Activated T-cell treated with anti-CD3 and anti-CD28 coated beads, Interleukin-2, amount 50 U/mL, for 72 hours (primary cell): ENCODE measurements at regions not wholly inside any gene's neighbourhood (a gene's known extent, or its start where the extent isn't known, plus 50 kb on each side); places are given as distances from the start of the nearest gene placed in this dataset.
"Not testable (repeated sequence)": the region's sequence is repeated elsewhere in the genome, so short reads cannot be mapped to it uniquely, and the experiment has no call there.

Experiments used
- ATAC-seq, 2 donors: fragments of 150-1000 bp; cut with Tn5 transposase; replicated peaks in 1 of 2; 2 replicates each; pipeline ENCODE4 v1.10.0; 2021; ENCODE audit warnings: moderate library complexity in 2 of 2, mild to moderate bottlenecking in 1 of 2
- DNase-seq, 2 donors: peaks; one replicate each; pipeline ENCODE4 v3.0.0; 2021 to 2022; ENCODE audit warnings: mixed read lengths in 1 of 2
- H3K27ac Mint-ChIP-seq: one replicate; pipeline ENCODE4 v1.8.0; 2022; ENCODE audit warnings: mild to moderate bottlenecking, moderate library complexity, mixed read lengths
- H3K27me3 Mint-ChIP-seq: one replicate; pipeline ENCODE4 v1.8.0; 2022; ENCODE audit warnings: low read depth, mixed read lengths
- H3K36me3 Mint-ChIP-seq, 2 donors: one replicate each; pipeline ENCODE4 v1.8.0; 2022; ENCODE audit warnings: mixed read lengths in 2 of 2, mild to moderate bottlenecking in 1 of 2; ENCODE audit not compliant: insufficient read depth in 2 of 2
- H3K4me1 Mint-ChIP-seq: one replicate; pipeline ENCODE4 v1.8.0; 2022; ENCODE audit warnings: low read depth, mixed read lengths
- H3K4me3 Mint-ChIP-seq, 2 donors: one replicate each; pipeline ENCODE4 v1.8.0; 2022; ENCODE audit warnings: mild to moderate bottlenecking in 2 of 2, mixed read lengths in 2 of 2, moderate library complexity in 2 of 2
- H3K9me3 Mint-ChIP-seq, 2 donors: one replicate each; pipeline ENCODE4 v1.8.0; 2022; ENCODE audit warnings: mixed read lengths in 2 of 2

DNA sequence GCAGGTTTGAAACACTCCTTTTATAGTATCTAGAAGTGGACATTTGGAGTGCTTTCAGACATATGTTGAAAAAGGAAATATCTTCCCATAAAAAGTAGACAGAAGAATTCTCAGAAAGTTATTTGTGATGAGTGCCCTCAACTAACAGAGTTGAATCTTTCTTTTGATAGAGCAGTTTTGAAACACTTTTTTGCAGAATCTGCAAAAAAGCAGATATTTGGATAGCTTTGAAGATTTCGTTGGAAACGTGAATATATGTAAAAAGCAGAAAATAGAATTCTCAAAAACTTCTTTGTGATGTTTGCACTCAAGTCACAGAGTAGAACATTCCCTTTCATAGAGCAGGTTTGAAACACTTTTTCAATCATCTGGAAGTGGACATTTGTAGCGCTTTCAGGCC lies 676.4 kb upstream of the ZNF337 start:
- H3K4me1 Mint-ChIP-seq, H3K27ac Mint-ChIP-seq, DNase-seq, ATAC-seq, H3K9me3 Mint-ChIP-seq, H3K4me3 Mint-ChIP-seq, H3K36me3 Mint-ChIP-seq, H3K27me3 Mint-ChIP-seq: not testable (repeated sequence)

DNA sequence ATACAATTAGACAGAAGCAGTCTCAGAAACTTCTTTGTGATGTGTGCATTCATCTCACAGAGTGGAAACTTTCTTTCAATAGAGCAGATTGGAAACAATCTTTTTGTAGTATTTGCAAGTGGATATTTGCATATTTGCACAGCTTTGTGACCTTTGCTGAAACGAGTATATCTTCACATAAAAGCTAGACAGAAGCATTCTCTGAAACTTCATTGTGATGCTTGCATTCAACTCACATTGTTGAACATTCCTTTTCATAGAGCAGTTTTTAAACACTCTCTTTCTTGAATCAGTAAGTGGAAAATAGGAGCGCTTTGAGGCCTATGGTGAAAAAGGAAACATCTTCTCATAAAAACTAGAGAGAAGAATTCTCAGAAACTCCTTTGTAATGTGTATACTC lies 657.9 kb upstream of the ZNF337 start:
- H3K36me3 Mint-ChIP-seq = peaks cover 0 to 21% of the 10 kb centered on the region in 2 donors
- DNase-seq = no peak
- peaks cover 6 to 12% of the 10 kb centered on the region in 2 donors for H3K9me3 Mint-ChIP-seq
- H3K27ac Mint-ChIP-seq = no peak overlapping the region
- no peak for ATAC-seq
- no peak overlapping the region for H3K4me3 Mint-ChIP-seq
- H3K27me3 Mint-ChIP-seq = no peaks in the 10 kb centered on the region
- peaks cover 20% of the 10 kb centered on the region for H3K4me1 Mint-ChIP-seq

DNA sequence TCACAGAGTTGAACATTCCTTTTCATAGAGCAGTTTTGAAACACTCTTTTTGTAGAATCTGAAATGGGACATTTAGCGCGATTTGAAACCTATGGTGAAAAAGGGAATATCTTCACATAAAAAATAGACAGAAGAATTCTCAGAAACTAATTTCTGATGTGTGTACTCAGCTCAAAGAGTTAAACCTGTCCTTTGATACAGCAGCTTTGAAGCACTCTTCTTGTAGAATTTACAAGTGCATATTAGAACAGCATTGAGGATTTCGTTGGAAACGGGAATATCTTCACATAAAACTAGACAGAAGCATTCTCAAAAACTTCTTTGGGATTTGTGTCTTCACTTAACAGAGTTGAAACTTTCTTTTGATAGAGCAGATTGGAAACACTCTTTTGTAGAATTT lies 650.7 kb upstream of the ZNF337 start:
- Mint-ChIP-seq H3K27ac (no peak overlapping the region), H3K4me3 (no peak overlapping the region), H3K36me3 (peaks cover 12 to 36% of the 10 kb centered on the region in 2 donors), H3K27me3 (no peaks in the 10 kb centered on the region), H3K9me3 (peaks cover 6 to 15% of the 10 kb centered on the region in 2 donors), H3K4me1 (peaks cover 12% of the 10 kb centered on the region)
- DNase-seq (no peak), ATAC-seq (no peak)

DNA sequence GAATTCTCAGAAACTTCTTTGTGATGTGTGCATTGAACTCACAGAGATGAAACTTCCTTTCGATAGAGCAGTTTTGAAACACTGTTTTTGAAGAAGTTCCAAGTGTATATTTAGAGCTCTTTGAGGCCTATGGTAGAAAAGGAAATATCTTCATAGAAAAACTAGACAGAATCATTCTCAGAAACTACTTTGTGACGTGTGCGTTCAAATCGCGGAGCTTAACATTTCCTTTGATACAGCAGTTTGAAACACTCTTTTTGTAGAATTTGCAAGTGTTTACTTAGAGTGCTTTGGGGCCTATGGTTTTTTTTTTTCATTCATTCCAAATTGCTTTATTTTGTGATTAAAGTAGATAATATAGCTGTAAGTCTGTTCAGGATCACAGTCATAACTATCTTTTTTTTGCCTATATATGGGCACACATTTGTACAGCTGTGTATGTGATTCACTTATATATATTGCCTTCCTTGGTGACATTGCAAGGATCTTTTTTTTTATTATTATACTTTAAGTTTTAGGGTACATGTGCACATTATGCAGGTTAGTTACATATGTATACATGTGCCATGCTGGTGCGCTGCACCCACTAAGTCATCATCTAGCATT lies 643.9 kb upstream of the ZNF337 start:
- Mint-ChIP-seq H3K36me3 (peaks cover 17 to 41% of the 10 kb centered on the region in 2 donors), H3K4me1 (peaks cover 15% of the 10 kb centered on the region), H3K27ac (peak overlapping the region; percentile 73)
- DNase-seq = peak in 1 of 2 donors; percentile 1
- H3K9me3 Mint-ChIP-seq, H3K27me3 Mint-ChIP-seq, H3K4me3 Mint-ChIP-seq: not testable (repeated sequence)
- peak; percentile 49 to 61 for ATAC-seq

DNA sequence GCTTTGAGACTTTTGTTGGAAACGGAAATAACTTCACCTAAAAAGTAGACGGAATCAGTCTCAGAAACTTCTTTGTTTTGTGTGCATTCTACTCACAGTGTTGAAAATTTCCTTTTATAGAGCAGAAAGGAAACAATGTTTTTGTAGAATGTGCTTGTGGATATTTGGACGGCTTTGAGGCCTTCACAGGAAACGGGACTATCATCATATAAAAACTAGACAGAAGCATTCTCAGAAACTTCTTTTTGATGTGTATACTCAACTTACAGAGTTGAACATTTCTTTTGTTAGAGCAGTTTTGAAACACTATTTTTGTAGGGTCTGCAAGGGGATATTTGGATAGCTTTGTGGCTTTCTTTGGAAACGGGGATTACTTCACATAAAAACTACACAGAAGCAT lies 627.5 kb upstream of the ZNF337 start:
- H3K27ac Mint-ChIP-seq = peak overlapping the region; percentile 2
- H3K36me3 Mint-ChIP-seq = peaks cover 20 to 40% of the 10 kb centered on the region in 2 donors
- no peak for DNase-seq
- H3K4me1 Mint-ChIP-seq = peaks cover 23% of the 10 kb centered on the region
- H3K27me3 Mint-ChIP-seq = no peaks in the 10 kb centered on the region
- no peak for ATAC-seq
- H3K9me3 Mint-ChIP-seq = peaks cover 16 to 23% of the 10 kb centered on the region in 2 donors
- H3K4me3 Mint-ChIP-seq = peak overlapping the region in 1 of 2 donors; percentile 1

DNA sequence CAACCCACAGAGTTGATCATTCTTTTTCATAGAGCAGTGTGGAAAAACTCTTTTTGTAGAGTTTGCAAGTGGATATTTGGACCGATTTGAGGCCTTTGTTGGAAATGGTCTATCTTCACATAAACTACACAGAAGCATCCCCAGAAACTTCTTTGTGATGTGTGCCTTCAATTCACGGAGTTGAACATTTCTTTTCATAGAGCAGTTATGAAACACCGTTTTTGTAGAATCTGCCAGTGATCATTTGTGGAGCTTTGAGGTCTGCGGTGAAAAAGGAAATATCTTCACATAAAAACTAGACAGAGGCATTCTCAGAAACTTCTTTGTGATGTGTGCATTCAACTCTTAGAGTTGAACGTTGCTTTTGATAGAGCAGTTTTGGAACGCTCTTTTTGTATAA lies 618.4 kb upstream of the ZNF337 start:
- ATAC-seq (no peak), DNase-seq (no peak)
- H3K36me3 Mint-ChIP-seq = peaks cover 17 to 32% of the 10 kb centered on the region in 2 donors
- H3K9me3 Mint-ChIP-seq = peaks cover 8 to 13% of the 10 kb centered on the region in 2 donors
- peaks cover 20% of the 10 kb centered on the region for H3K4me1 Mint-ChIP-seq
- H3K4me3 Mint-ChIP-seq = no peak overlapping the region
- H3K27ac Mint-ChIP-seq = peak overlapping the region; percentile 24
- no peaks in the 10 kb centered on the region for H3K27me3 Mint-ChIP-seq

DNA sequence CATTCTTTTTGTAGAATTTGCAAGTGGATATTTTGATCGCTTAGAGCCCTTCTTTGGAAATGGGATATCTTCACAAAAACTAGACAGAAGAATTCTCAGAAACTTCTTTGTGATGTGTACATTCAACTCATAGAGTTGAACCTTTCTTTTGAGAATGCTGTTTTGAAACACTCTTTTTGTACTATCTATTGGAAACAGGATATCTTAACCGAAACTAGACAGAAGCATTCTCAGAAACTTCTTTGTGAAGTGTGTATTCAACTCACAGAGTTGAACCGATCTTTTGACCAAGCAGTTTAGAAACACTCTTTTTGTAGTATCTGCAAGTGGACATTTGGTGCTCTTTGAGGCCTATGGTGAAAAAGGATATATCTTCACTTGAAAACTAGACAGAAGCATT lies 613.1 kb upstream of the ZNF337 start:
- Mint-ChIP-seq H3K4me1 (peaks cover 44% of the 10 kb centered on the region), H3K4me3 (peak overlapping the region in 1 of 2 donors; percentile 75), H3K27ac (peak overlapping the region; percentile 93), H3K9me3 (peaks cover 9 to 13% of the 10 kb centered on the region in 2 donors), H3K36me3 (peaks cover 30 to 52% of the 10 kb centered on the region in 2 donors)
- peak; percentile 21 to 24 for ATAC-seq
- not testable (repeated sequence) for H3K27me3 Mint-ChIP-seq, DNase-seq

DNA sequence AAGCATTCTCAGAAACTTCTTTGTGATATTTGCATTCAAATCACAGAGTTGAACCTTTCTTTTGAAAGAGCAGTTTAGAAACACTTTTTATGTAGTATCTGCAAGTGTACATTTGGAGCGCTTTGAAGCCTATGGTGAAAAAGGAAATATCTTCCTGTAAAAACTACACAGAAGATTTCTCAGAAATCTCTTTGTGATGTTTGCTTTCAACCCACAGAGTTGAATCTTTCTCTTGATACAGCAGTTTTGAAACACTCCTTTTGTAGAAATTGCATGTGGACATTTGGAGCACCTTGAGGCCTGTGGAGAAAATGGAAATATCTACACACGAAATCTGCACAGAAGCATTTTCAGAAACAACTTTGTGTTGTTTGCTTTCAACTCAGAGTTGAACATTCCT lies 612.3 kb upstream of the ZNF337 start:
- Mint-ChIP-seq H3K4me3 (peak overlapping the region; percentile 27 to 75), H3K4me1 (peaks cover 44% of the 10 kb centered on the region), H3K9me3 (peaks cover 9 to 14% of the 10 kb centered on the region in 2 donors), H3K36me3 (peaks cover 30 to 52% of the 10 kb centered on the region in 2 donors), H3K27ac (peak overlapping the region; percentile 93), H3K27me3 (no peaks in the 10 kb centered on the region)
- DNase-seq (no peak), ATAC-seq (no peak)

DNA sequence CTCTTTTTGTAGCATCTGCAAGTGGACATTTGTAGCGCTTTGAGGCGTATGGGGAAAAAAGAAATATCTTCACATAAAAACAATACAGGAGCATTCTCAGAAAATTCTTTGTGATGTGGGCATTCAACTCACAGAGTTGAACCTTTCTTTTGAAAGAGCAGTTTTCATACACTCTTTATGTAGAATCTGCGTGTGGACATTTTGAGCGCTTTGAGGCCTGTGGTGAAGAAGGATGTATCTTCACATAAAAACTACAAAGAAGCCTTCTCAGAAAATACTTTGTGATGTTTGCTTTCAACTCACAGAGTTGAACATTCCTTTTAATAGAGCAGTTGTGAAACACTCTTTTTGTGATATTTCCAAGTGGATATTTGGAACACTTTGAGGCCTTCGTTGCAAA lies 598.4 kb upstream of the ZNF337 start:
- H3K4me3 Mint-ChIP-seq = no peak overlapping the region
- no peak overlapping the region for H3K27ac Mint-ChIP-seq
- H3K4me1 Mint-ChIP-seq = peaks cover 14% of the 10 kb centered on the region
- H3K27me3 Mint-ChIP-seq = no peaks in the 10 kb centered on the region
- no peak for DNase-seq
- no peak for ATAC-seq
- peaks cover 0 to 5% of the 10 kb centered on the region in 2 donors for H3K9me3 Mint-ChIP-seq
- H3K36me3 Mint-ChIP-seq = peaks cover 6% of the 10 kb centered on the region in 2 donors

DNA sequence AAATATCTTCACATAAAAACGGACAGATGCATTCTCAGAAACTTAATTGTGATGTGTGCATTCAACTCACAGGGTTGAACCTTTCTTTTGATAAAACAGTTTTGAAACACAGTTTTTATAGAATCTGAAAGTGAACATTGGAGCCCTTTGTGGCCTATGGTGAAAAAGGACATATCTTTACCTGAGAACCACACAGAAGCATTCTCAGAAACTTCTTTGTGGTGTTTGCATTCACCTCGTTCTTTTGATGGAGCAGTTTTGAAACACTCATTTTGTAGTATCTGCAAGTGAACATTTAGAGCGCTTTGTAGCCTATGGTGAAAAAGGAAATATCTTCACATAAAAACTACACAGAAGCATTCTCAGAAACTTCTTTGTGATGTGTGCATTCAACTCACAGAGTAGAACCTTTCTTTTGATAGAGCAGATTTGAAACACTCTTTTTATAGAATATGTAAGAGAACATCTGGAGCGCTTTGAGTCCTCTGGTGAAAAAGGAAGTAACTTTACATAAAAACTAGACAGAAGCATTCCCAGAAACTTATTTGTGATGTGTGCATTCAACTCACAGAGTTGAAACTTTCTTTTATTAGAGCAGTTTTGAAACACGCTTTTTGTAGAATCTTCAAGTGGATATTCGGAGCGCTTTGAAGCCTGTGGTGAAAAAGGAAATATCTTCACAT lies 591.9 kb upstream of the ZNF337 start:
- peaks cover 29% of the 10 kb centered on the region for H3K4me1 Mint-ChIP-seq
- not testable (repeated sequence) for H3K27me3 Mint-ChIP-seq, H3K9me3 Mint-ChIP-seq, DNase-seq
- peaks cover 9 to 18% of the 10 kb centered on the region in 2 donors for H3K36me3 Mint-ChIP-seq
- peak; percentile 44 to 59 for ATAC-seq
- peak overlapping the region; percentile 3 to 81 for H3K4me3 Mint-ChIP-seq
- H3K27ac Mint-ChIP-seq = peak overlapping the region; percentile 92

DNA sequence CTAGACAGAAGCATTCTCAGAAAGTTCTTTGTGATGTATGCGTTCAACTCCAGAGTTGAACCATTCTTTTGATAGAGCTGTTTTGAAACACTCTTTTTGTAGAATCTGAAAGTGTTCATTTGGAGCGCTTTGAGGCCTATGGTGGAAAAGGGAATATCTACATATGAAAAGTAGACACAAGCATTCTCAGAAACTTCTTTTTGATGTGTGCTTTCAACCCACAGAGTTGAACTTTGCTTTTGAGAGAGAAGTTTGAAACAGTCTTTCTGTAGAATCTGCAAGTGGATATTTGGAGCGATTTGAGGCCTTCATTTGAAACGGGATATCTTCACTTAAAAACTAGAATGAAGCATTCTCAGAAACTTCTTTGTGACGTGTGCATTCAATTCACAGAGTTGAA lies 582.6 kb upstream of the ZNF337 start:
- DNase-seq = no peak
- Mint-ChIP-seq H3K4me3 (no peak overlapping the region), H3K27ac (no peak overlapping the region), H3K9me3 (peaks cover 5 to 10% of the 10 kb centered on the region in 2 donors), H3K36me3 (peaks cover 8 to 29% of the 10 kb centered on the region in 2 donors), H3K4me1 (peaks cover 26% of the 10 kb centered on the region), H3K27me3 (no peaks in the 10 kb centered on the region)
- no peak for ATAC-seq

DNA sequence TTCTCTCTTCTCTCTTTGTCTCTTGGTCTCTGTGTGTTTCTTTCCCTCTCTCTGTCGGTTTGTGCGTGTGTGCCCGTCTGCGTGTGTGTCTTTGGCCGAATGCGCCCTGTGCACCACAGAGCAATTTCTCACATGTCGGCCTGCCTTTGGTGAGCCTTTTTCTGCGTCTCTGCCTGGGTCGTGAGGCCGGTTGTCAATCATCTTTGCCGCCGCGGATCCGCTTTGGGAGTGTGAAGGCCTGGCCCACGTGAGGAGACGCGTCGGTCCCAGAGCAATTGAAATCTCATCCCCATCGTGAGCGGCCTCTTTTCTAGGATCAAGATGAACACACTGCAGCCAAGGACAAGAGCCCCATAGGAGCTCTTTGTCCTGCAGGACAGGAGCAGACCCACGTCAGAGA lies 580.7 kb upstream of the ZNF337 start:
- ATAC-seq (no peak), DNase-seq (no peak)
- Mint-ChIP-seq H3K36me3 (peaks cover 6 to 26% of the 10 kb centered on the region in 2 donors), H3K27me3 (no peaks in the 10 kb centered on the region), H3K9me3 (peaks cover 5 to 10% of the 10 kb centered on the region in 2 donors), H3K4me1 (peaks cover 16% of the 10 kb centered on the region), H3K27ac (peak overlapping the region; percentile 7), H3K4me3 (no peak overlapping the region)

DNA sequence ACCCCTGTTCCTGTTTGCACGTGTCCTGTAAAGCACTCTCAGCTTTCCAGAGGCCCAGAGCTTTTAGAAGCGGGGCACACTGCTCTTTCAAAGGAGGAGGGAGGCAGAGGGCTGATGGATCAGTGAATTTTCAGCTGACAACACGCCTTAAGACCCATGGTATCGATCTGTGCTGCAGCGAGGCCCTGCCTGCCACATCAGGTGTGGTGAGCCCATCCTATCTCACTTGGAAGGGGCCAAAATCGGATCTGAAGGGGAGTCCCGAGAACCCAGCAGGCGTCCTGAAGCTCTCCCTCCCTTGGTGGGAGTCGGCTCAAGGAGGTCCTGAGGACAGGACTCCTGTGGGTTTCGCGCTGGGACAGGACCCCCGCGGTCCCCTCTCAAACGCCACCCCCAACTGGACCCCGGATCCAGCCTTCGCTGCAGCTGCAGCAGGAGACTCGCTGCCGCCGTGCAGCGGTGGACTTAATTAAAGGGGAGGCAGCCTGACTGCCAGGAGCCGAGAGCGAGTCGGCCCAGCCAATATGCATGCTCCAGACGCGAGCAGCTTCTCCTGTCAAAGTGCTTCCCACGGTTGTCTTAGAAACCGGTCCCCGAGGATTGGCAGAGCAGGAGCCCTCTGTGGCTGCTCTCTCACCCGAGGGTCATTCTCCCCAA lies 580.0 kb upstream of the ZNF337 start:
- Mint-ChIP-seq H3K27me3 (no peaks in the 10 kb centered on the region), H3K4me3 (no peak overlapping the region), H3K36me3 (peaks cover 6 to 21% of the 10 kb centered on the region in 2 donors), H3K4me1 (peaks cover 10% of the 10 kb centered on the region), H3K9me3 (peaks cover 5 to 12% of the 10 kb centered on the region in 2 donors), H3K27ac (no peak overlapping the region)
- DNase-seq (no peak), ATAC-seq (no peak)
